Hindlimb muscle (tissue), 1 donor: ENCODE measurements at regions not wholly inside any gene's neighbourhood (a gene's known extent, or its start where the extent isn't known, plus 50 kb on each side); places are given as distances from the start of the nearest gene placed in this dataset.

Experiments
- DNase-seq: peaks from one replicate; pipeline ENCODE4 v3.0.0-alpha.2; 2013

- DNase-seq: no peak
Measured at GRCh38 chr16:60763869-60764268, 1272.4 kb downstream of the CDH8 start.

- DNase-seq: no peak
Measured at GRCh38 chr16:60755907-60756306, 1280.3 kb downstream of the CDH8 start.

GRCh38 chr16:60748366-60748765, 1287.9 kb downstream of the CDH8 start:
- DNase-seq: no peak

- no peak for DNase-seq
Measured at GRCh38 chr16:60744198-60744597, 1292.0 kb downstream of the CDH8 start.

GRCh38 chr16:60741810-60742209, 1294.4 kb downstream of the CDH8 start:
- no peak for DNase-seq

GRCh38 chr16:60739737-60740683, 1296.2 kb downstream of the CDH8 start:
- peak; percentile 20 for DNase-seq

GRCh38 chr16:60731329-60732050, 1304.7 kb downstream of the CDH8 start:
- peak; percentile 23 for DNase-seq

GRCh38 chr16:60729051-60729450, 1307.2 kb downstream of the CDH8 start:
- no peak for DNase-seq

- DNase-seq: no peak
Measured at GRCh38 chr16:60727851-60728250, 1308.4 kb downstream of the CDH8 start.

GRCh38 chr16:60720060-60720459, 1316.2 kb downstream of the CDH8 start:
- DNase-seq: no peak

GRCh38 chr16:60717808-60718207, 1318.4 kb downstream of the CDH8 start:
- no peak for DNase-seq

- no peak for DNase-seq
Measured at GRCh38 chr16:60712144-60712543, 1324.1 kb downstream of the CDH8 start.

GRCh38 chr16:60704726-60705125, 1331.5 kb downstream of the CDH8 start:
- DNase-seq: no peak

- no peak for DNase-seq
Measured at GRCh38 chr16:60703096-60703495, 1333.1 kb downstream of the CDH8 start.

GRCh38 chr16:60686824-60687223, 1349.4 kb downstream of the CDH8 start:
- no peak for DNase-seq

GRCh38 chr16:60684002-60684401, 1352.2 kb downstream of the CDH8 start:
- no peak for DNase-seq

- no peak for DNase-seq
Measured at GRCh38 chr16:60682219-60682618, 1354.0 kb downstream of the CDH8 start.

- DNase-seq: no peak
Measured at GRCh38 chr16:60681043-60681442, 1355.2 kb downstream of the CDH8 start.

- DNase-seq: no peak
Measured at GRCh38 chr16:60675022-60675421, 1361.2 kb downstream of the CDH8 start.

- no peak for DNase-seq
Measured at GRCh38 chr16:60674241-60674640, 1362.0 kb downstream of the CDH8 start.

- no peak for DNase-seq
Measured at GRCh38 chr16:60655514-60656153, 1380.6 kb downstream of the CDH8 start.

- no peak for DNase-seq
Measured at GRCh38 chr16:60651346-60651745, 1384.9 kb downstream of the CDH8 start.

- no peak for DNase-seq
Measured at GRCh38 chr16:60648290-60648689, 1387.9 kb downstream of the CDH8 start.
